MM.1S (cell line): ENCODE measurements at regions not wholly inside any gene's neighbourhood (a gene's known extent, or its start where the extent isn't known, plus 50 kb on each side); places are given as distances from the start of the nearest gene placed in this dataset.

Source experiments
- DNase-seq: peaks from one replicate; pipeline ENCODE4 v3.0.0-alpha.2; 2015
- H2AFZ ChIP-seq: fragments of 300-600 bp; sonication (generic); 2 replicates; pipeline ENCODE4 v1.6.0; 2016; ENCODE audit warnings: antibody characterized with exemption, low read length
- H3F3A ChIP-seq: fragments of 300-600 bp; sonication (generic); 2 replicates; pipeline ENCODE4 v1.6.1; 2016; ENCODE audit warnings: mild to moderate bottlenecking, antibody characterized with exemption, low read length, moderate library complexity, mixed read lengths; ENCODE audit not compliant: insufficient read depth
- H3K27ac ChIP-seq: fragments of 300-600 bp; sonication (generic); 2 replicates; pipeline ENCODE4 v1.5.1; 2016; ENCODE audit warnings: mild to moderate bottlenecking, low read length
- H3K27me3 ChIP-seq: fragments of 300-600 bp; sonication (generic); replicated peaks from 2 replicates; pipeline ENCODE4 v1.6.0; 2016; ENCODE audit warnings: low read length; ENCODE audit not compliant: insufficient read depth
- H3K36me3 ChIP-seq: fragments of 300-600 bp; sonication (generic); replicated peaks from 2 replicates; pipeline ENCODE4 v1.6.1; 2016; ENCODE audit warnings: mild to moderate bottlenecking, low read length, mixed read lengths; ENCODE audit not compliant: insufficient read depth
- H3K4me1 ChIP-seq: fragments of 300-600 bp; sonication (generic); 2 replicates; pipeline ENCODE4 v1.6.1; 2016; ENCODE audit warnings: low read length, mixed read lengths
- H3K4me2 ChIP-seq: fragments of 300-600 bp; sonication (generic); 2 replicates; pipeline ENCODE4 v1.6.0; 2016; ENCODE audit warnings: low read depth, low read length
- H3K4me3 ChIP-seq: fragments of 300-600 bp; sonication (generic); 2 replicates; pipeline ENCODE4 v1.5.1; 2016; ENCODE audit warnings: low read length, mixed read lengths
- H3K79me2 ChIP-seq: fragments of 300-600 bp; sonication (generic); 2 replicates; pipeline ENCODE4 v1.6.1; 2016; ENCODE audit warnings: mixed run types, low read length, mixed read lengths
- H3K9ac ChIP-seq: fragments of 300-600 bp; sonication (generic); 2 replicates; pipeline ENCODE4 v1.6.1; 2016; ENCODE audit warnings: low read length, mixed read lengths
- H3K9me2 ChIP-seq: fragments of 300-600 bp; sonication (generic); replicated peaks from 2 replicates; pipeline ENCODE4 v1.6.1; 2016; ENCODE audit warnings: mild to moderate bottlenecking, low read length, mixed read lengths; ENCODE audit not compliant: insufficient read depth
- H3K9me3 ChIP-seq: fragments of 300-600 bp; sonication (generic); replicated peaks from 2 replicates; pipeline ENCODE4 v1.6.1; 2016; ENCODE audit warnings: mild to moderate bottlenecking, low read length, mixed read lengths; ENCODE audit not compliant: insufficient read depth
- H4K20me1 ChIP-seq: fragments of 300-600 bp; sonication (generic); 2 replicates; pipeline ENCODE4 v1.6.1; 2016; ENCODE audit warnings: mild to moderate bottlenecking, low read length, moderate library complexity, mixed read lengths; ENCODE audit not compliant: insufficient read depth
- EZH2 ChIP-seq: fragments of 300-600 bp; sonication (generic); optimal IDR thresholded peaks from 2 replicates; pipeline ENCODE3; 2017; ENCODE audit warnings: low read depth, mild to moderate bottlenecking, antibody characterized with exemption, low read length, mixed read lengths
- EZH2phosphoT487 ChIP-seq: fragments of 300-600 bp; sonication (generic); IDR thresholded peaks from 2 replicates; pipeline ENCODE4 v1.6.1; 2018; ENCODE audit warnings: antibody characterized with exemption, low read length
- TF ChIP-seq, protein P1 (sequence below): fragments of 300-600 bp; sonication (generic); IDR thresholded peaks from 2 replicates; pipeline ENCODE4 v1.5.1; 2016; ENCODE audit warnings: antibody characterized with exemption, low read length, mixed read lengths

GRCh38 chr18:39587586-39587985 lies 2022.0 kb upstream of the CELF4 start:
- Histone ChIP-seq H3K9me2 (no peaks in the 10 kb centered on the region), H3K27me3 (no peaks in the 10 kb centered on the region), H3K9me3 (no peaks in the 10 kb centered on the region), H3K27ac (no peak overlapping the region), H3K79me2 (no peaks in the 10 kb centered on the region), H4K20me1 (no peaks in the 10 kb centered on the region), H3K4me2 (no peak overlapping the region), H3K9ac (no peak overlapping the region), H3K36me3 (no peaks in the 10 kb centered on the region), H3F3A (no peaks in the 10 kb centered on the region), H3K4me3 (no peak overlapping the region), H2AFZ (no peak overlapping the region), H3K4me1 (no peaks in the 10 kb centered on the region)
- no peak for DNase-seq
- no peak for TF ChIP-seq EZH2
- TF ChIP-seq, protein P1, sequence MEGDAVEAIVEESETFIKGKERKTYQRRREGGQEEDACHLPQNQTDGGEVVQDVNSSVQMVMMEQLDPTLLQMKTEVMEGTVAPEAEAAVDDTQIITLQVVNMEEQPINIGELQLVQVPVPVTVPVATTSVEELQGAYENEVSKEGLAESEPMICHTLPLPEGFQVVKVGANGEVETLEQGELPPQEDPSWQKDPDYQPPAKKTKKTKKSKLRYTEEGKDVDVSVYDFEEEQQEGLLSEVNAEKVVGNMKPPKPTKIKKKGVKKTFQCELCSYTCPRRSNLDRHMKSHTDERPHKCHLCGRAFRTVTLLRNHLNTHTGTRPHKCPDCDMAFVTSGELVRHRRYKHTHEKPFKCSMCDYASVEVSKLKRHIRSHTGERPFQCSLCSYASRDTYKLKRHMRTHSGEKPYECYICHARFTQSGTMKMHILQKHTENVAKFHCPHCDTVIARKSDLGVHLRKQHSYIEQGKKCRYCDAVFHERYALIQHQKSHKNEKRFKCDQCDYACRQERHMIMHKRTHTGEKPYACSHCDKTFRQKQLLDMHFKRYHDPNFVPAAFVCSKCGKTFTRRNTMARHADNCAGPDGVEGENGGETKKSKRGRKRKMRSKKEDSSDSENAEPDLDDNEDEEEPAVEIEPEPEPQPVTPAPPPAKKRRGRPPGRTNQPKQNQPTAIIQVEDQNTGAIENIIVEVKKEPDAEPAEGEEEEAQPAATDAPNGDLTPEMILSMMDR = no peak
- no peak for TF ChIP-seq EZH2phosphoT487

GRCh38 chr18:39586741-39587140 lies 2021.1 kb upstream of the CELF4 start:
- no peaks in the 10 kb centered on the region for H3K79me2 ChIP-seq
- TF ChIP-seq EZH2phosphoT487 (no peak), EZH2 (no peak)
- TF ChIP-seq, protein P1 = no peak

DNA sequence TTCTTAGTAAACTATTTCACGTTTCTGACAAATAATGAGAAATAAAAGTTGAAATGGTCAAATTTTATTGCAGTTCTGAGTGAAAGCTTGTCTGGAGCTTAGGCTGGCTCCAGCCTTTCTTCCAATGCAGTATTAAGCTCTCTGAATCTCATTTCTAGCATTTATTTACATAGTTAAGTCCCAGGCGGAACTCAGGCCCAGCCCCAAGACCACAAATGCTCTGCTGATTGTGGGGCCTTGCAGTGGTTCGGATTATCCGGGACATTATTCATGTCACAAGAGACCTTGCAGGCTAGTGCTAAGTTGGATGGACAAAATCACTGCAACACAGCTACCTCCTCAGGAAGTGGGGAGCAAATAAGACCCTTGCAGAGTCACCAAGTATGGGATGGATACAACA lies 2009.3 kb upstream of the CELF4 start:
- Histone ChIP-seq H3K9ac (no peak overlapping the region), H3K27ac (no peak overlapping the region), H3K9me3 (no peaks in the 10 kb centered on the region), H3K9me2 (no peaks in the 10 kb centered on the region), H3F3A (no peaks in the 10 kb centered on the region), H3K36me3 (no peaks in the 10 kb centered on the region), H3K79me2 (no peaks in the 10 kb centered on the region), H4K20me1 (no peaks in the 10 kb centered on the region), H3K4me2 (no peak overlapping the region), H3K4me1 (no peaks in the 10 kb centered on the region), H3K4me3 (no peak overlapping the region), H2AFZ (no peak overlapping the region), H3K27me3 (no peaks in the 10 kb centered on the region)
- TF ChIP-seq EZH2phosphoT487 (no peak), EZH2 (no peak)
- TF ChIP-seq, protein P1 = no peak
- no peak for DNase-seq

More at GRCh38 chr18:39586741-39587140, 2021.1 kb upstream of the CELF4 start:
- Histone ChIP-seq H3K4me3 (no peak overlapping the region), H3K27ac (no peak overlapping the region), H4K20me1 (no peaks in the 10 kb centered on the region), H3K9ac (no peak overlapping the region), H3K9me2 (no peaks in the 10 kb centered on the region), H2AFZ (no peak overlapping the region), H3K9me3 (no peaks in the 10 kb centered on the region), H3K36me3 (no peaks in the 10 kb centered on the region), H3K4me2 (no peak overlapping the region), H3F3A (no peaks in the 10 kb centered on the region), H3K4me1 (no peaks in the 10 kb centered on the region), H3K27me3 (no peaks in the 10 kb centered on the region)
- no peak for DNase-seq
